AG09309 (cell line): ENCODE measurements at regions not wholly inside any gene's neighbourhood (a gene's known extent, or its start where the extent isn't known, plus 50 kb on each side); places are given as distances from the start of the nearest gene placed in this dataset.

Source experiments
- DNase-seq: peaks from one replicate; pipeline ENCODE4 v3.0.0-alpha.2; 2010; ENCODE audit warnings: low read depth
- H3K4me3 ChIP-seq: 2 replicates; pipeline ENCODE4 v1.5.1; 2011; ENCODE audit warnings: mild to moderate bottlenecking, low read depth, low read length, moderate library complexity; ENCODE audit not compliant: control insufficient read depth
- TF ChIP-seq, protein P1 (sequence below): IDR thresholded peaks from 2 replicates; pipeline ENCODE4 v1.5.1; 2011; ENCODE audit warnings: mild to moderate bottlenecking, low read depth, low read length, inconsistent platforms; ENCODE audit not compliant: insufficient read depth, control insufficient read depth; ENCODE audit errors: missing control alignments

DNA sequence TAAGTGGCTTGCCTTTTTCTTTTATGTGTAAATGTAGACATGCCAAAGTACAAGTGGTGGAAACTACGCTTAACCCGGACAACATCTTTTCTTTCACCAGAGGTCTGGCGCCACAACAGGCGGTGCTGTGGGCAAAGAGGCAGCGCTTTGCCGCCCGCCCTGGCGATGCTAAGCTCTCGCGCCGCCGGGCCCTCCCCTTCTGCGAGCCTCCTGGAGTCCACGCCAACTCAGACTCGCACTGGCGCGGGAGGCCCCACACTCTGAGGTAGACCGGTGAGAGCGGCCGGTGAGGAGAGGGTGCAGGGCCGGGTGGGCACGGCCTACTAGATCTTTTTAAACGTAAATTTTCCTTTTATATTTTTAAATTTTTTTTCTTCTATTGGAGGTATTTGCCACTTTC lies 2253.1 kb upstream of the C9orf72 start:
- TF ChIP-seq, protein P1, sequence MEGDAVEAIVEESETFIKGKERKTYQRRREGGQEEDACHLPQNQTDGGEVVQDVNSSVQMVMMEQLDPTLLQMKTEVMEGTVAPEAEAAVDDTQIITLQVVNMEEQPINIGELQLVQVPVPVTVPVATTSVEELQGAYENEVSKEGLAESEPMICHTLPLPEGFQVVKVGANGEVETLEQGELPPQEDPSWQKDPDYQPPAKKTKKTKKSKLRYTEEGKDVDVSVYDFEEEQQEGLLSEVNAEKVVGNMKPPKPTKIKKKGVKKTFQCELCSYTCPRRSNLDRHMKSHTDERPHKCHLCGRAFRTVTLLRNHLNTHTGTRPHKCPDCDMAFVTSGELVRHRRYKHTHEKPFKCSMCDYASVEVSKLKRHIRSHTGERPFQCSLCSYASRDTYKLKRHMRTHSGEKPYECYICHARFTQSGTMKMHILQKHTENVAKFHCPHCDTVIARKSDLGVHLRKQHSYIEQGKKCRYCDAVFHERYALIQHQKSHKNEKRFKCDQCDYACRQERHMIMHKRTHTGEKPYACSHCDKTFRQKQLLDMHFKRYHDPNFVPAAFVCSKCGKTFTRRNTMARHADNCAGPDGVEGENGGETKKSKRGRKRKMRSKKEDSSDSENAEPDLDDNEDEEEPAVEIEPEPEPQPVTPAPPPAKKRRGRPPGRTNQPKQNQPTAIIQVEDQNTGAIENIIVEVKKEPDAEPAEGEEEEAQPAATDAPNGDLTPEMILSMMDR: no peak
- no peak for DNase-seq
- H3K4me3 ChIP-seq: no peak overlapping the region

- TF ChIP-seq, protein P1: no peak
- no peak for DNase-seq
- no peak overlapping the region for H3K4me3 ChIP-seq
Observed at GRCh38 chr9:29830821-29831220, 2257.5 kb upstream of the C9orf72 start.

- H3K4me3 ChIP-seq: no peak overlapping the region
- TF ChIP-seq, protein P1: no peak
Observed at GRCh38 chr9:29838491-29839020, 2265.3 kb upstream of the C9orf72 start.

GRCh38 chr9:29844251-29844650 lies 2271.0 kb upstream of the C9orf72 start:
- H3K4me3 ChIP-seq: no peak overlapping the region
- TF ChIP-seq, protein P1: no peak
- DNase-seq: no peak

More at GRCh38 chr9:29838491-29839020, 2265.3 kb upstream of the C9orf72 start:
- DNase-seq: no peak

DNA sequence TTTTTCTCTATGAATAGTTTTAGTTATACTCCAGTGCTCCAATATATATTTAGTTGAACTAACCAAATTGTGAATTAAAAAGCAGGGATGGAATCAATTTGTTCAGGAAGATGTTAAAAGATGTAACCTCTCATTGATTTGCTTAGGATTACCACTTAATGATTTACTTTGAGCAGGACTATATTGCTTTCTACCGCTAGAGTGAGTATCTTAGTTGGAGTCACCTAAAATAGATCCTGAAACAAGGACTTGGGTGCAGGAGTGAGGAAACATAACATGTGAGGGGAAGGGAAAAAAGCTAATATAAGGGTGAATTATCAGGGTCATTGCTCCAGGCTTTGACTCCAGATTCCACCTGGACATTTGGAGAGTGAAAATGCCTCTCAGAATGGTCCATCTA lies 2277.4 kb upstream of the C9orf72 start:
- TF ChIP-seq, protein P1: no peak
- no peak for DNase-seq
- H3K4me3 ChIP-seq: no peak overlapping the region

DNA sequence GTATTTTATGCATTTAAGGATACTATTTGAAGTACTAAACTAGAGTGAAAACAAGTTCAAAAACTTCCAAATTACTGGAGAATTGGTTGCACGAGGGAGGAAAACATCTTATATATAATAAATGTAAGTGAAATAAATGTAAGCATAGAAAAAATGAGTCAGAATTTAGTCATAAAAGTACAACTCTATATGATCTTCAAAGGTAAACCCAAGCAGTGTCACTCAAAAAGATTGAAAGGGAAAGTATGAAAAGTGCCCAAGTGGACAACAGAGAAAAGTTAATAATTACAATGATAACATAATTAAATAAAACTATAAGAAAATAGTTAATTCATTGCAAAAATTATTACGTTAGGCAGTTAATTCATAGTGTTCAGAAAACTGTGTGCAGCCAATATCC lies 2288.5 kb upstream of the C9orf72 start:
- no peak for DNase-seq
- TF ChIP-seq, protein P1: no peak
- no peak overlapping the region for H3K4me3 ChIP-seq
